NCI-H510A treated with DMSO at 0.1 percent for 48 hours (cell line): ENCODE measurements at regions not wholly inside any gene's neighbourhood (a gene's known extent, or its start where the extent isn't known, plus 50 kb on each side); places are given as distances from the start of the nearest gene placed in this dataset.

Experiments
- DNase-seq: peaks from one replicate; lab custom pipeline; 2025; lab: John Stamatoyannopoulos, UW

- no peak for DNase-seq
Observed at GRCh38 chr16:72406390-72406789, 234.4 kb upstream of the PMFBP1 start.

GRCh38 chr16:72404299-72404698, 232.3 kb upstream of the PMFBP1 start:
- DNase-seq: no peak

- no peak for DNase-seq
Observed at GRCh38 chr16:72401084-72401361, 229.1 kb upstream of the PMFBP1 start.

GRCh38 chr16:72400257-72401083, 228.5 kb upstream of the PMFBP1 start:
- DNase-seq: peak; percentile 27

DNA sequence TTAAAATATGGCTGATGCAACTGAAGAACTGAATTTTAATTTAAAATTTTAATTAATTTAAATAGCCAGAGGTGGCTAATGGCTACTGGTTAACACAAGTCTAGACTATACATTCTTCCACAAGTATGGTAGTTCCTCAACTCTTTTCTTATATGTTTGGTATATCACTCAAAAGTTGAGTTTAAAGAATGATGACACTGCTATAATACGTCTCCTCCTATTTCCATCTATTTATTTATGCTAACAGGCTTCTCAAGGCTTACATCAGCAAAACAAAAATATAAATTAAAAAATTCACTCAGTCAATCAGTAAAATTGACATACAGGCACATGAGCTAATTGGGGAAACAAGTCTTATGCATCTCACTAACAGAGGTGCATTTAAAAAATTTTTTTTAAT, 227.9 kb upstream of the PMFBP1 start:
- DNase-seq: no peak

DNA sequence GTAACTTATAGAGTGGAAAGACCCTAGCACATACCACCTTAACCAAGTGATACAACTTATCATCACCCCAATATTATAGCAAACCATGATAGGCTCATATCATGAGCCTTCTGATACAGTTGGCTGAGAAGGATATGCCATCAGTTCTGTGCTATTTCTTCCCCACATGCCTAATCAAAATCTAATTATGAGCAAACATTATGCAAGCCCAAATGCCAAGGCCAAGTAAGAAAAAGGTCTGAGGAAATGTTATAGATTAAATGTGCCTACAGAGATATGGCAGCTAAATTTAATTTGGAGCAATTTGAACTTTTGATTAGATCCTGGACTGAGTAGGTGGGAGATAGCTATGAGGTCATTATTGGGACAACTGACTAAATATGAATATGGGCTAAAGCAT, 225.9 kb upstream of the PMFBP1 start:
- no peak for DNase-seq

- no peak for DNase-seq
Observed at GRCh38 chr16:72394526-72394925, 222.6 kb upstream of the PMFBP1 start.

- DNase-seq: no peak
Observed at GRCh38 chr16:72389791-72390190, 217.8 kb upstream of the PMFBP1 start.

DNA sequence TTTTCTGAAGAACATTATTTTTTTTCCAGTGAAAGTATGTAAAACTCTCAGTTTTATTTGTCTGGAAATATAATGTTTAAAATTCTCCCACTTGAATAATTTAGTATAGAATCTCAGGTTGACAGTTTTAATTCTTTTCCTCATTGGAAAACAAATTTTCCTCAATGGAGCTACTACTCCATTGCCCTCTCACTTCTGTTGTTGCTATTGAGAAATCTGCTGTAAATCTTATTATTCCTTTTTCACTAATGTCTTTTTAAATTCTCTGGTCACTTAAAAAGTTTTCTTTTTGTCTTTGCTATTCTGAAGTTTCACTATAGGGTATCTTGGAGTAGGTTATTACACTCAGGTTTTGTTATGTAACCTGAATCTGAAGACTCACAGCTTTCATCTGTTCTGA, 216.1 kb upstream of the PMFBP1 start:
- DNase-seq: no peak

DNA sequence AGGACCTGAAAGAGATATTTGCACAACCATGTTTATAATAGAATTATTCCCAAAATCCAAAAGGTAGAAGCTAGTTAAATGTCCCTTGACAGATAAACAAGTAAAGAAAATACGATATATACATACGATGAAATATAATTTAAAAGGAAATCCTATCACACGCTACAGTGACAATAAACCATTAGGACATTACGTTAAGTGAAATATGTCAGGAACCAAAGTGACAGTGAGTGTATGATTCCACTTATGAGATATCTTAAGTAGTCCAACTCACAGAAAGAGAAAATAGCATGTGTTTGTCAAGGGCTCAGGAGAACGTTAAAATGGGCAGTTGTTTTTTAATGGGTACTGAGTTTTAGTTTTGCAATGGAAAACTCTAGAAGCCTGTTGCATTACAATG, 212.7 kb upstream of the PMFBP1 start:
- DNase-seq: no peak

DNA sequence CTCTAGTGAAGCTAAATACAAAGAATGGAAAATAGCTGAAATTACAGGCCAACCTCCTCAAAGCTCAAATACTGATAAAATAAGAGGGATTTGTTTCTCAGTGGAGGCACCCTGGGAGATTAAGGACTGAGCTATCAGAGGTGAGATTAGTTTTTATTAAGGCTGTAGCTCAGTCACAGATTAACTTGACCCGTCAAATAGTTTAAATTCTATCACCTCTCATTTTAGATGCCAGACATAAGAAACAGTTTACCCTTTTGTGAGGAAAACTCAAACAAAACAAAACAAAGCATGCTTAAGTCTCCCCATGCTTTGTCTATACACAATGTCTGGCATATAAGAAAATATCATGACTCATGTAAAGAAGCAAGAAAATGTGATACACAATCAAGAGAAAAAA, 208.3 kb upstream of the PMFBP1 start:
- no peak for DNase-seq

- DNase-seq: no peak
Observed at GRCh38 chr16:72373201-72373600, 201.2 kb upstream of the PMFBP1 start.

DNA sequence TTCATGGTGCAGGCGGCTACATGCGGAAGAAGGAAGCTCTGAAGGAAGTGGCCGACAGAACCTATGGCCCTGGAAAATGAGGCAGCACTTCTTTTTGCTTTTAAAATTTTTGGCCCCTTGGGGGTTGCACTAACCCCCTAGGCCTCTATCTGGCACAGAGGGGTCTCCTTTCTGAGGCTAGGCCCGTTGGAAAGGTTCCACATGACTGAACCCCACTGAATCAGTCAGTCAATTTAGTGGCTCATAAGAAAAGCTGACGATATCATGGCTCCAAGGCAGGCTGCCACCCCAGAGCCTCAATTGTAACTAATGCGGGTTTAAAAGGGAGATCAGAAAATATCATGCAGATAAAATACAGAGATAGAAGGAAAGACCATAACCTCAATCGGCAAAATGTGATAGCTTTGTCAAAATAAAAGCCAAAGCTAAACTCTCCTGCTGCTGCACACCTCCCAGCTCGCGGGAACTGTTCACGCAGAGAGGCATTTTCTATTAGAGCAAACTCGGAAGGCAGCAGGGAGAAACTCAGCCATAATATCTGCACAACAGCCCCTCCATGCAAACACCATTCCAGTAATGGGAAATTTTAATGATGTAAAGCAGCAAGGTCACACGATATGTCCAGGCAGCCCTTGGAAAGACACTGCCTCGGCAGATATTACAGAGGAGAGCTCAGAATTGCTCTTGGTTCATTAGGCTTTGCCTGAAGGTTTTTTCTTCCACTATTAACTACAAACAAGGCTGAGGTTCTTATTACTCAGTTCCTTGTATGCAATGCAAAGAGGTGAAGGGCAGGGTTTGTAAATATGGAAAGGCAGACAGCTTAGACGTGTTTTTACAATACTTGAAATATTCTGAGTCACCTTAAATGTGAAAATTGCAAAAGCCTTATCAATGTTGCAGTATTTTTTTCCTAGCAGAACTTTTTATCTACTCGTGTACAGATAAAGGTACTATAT, 200.4 kb upstream of the PMFBP1 start:
- DNase-seq: no peak

GRCh38 chr16:72371307-72372086, 199.5 kb upstream of the PMFBP1 start:
- DNase-seq: peak; percentile 45

DNA sequence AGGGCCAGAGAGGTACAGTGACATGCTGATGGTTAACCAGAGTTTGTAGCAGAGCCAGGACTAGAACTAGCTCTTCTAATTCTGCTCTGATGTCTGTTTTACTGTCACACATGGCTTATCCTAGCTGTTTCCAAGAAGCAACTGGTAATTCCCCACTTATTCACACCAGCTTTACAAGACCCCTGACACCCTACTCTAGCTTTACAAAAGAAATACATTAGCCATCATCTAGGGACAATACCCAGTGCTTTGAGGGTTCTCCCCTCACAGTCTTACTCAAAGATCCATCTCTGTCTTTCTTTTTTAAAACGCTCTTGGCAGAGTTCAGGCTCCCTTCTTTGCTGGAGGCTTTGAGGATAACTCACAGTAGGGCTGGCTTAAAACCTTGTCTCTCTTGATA, 197.3 kb upstream of the PMFBP1 start:
- DNase-seq: no peak

DNA sequence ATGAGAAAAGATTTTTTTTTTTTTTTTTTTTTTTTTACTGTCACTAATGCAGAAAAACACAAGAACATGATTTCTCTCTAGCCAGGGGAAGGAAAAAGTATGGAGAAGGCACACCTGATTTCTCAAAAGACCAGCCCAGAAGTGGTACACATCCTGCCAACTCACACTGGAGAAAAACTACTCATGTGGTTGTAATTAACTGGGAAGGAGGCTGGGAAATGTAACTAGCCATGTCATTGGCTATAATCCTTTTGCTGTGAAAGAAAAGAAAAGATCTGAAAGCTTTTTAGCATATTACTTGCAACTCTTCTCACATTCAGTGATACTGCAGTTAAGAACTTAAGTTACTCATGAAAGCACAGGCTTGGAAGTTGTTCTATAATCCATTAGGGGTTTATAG, 195.9 kb upstream of the PMFBP1 start:
- DNase-seq: no peak

DNA sequence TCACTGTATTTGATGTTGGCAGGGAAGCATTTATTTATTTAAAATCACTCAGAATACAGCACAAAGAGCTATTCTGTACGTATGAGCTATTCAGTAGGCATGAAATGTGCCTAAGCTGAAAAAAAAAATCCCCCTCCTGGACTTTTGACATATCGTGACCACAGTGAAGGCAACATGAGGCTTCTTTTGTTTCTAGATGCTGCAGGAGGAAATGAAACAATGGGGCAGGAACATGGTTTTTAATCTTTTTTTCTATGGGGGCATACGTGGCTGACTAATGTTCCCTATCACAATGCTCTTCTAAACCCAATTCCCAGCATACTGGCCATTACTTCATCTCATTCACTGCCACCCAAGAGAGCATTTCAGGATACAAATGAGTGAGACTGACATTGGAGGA, 191.0 kb upstream of the PMFBP1 start:
- no peak for DNase-seq

DNA sequence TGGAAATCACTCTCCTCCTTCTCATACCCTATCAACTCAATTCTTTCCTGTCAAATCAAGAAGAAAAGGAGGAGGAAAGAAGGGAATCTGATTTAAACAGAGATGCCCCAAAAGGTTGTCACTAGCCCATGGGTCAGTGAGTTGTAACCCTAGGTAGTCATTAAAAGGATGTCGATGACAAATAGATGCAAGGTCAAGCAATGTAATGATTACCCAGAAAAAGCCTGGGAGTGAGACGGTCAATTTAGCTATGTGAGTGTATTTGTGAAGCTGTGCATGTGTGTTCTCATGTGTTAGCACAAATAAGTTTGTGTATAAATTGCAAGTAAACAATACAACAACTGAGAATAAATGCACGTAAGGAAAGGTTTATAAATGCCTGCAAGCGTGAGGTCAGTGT, 190.5 kb upstream of the PMFBP1 start:
- no peak for DNase-seq

DNA sequence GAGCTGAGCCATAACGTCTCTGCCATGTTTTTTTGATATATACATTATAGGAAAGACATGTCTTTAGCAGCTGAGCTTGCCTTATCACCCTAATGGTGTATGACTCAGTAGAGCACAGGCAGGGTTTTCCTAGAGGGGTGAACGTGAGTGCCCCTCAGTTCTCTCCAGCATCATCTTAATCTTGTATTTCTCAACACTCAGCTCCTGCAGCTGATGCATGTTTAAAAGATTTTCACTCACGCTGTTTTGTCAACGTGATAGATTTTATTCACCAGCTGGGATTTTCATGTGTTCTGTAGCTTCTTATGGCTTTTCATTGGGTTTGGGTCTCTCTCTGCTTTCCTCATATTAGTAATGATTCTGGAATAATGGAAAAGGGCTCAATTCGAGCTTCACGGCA, 186.0 kb upstream of the PMFBP1 start:
- no peak for DNase-seq

- no peak for DNase-seq
Observed at GRCh38 chr16:72355561-72355960, 183.6 kb upstream of the PMFBP1 start.

GRCh38 chr16:72349719-72350118, 177.8 kb upstream of the PMFBP1 start:
- DNase-seq: no peak

- DNase-seq: no peak
Observed at GRCh38 chr16:72332926-72333325, 161.0 kb upstream of the PMFBP1 start.

DNA sequence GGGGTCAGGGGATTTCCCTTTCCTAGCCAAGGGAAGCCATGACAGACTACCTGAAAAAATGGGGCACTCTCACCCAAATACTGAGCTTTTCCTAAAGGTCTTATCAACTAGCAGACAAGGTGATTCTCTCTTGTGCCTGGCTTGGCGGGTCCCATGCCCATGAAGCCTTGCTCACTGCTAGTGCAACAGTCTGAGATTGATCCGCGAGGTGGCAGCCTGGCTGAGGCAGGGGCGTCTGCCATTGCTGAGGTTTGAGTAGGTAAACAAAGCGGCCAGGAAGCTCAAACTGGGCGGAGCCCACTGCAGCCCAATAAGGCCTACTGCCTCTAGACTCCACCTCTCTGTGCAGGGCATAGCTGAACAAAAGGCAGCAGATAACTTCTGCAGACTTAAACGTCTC, 152.6 kb upstream of the PMFBP1 start:
- DNase-seq: no peak
